ENCODE measurements at regions not wholly inside any gene's neighbourhood (a gene's known extent, or its start where the extent isn't known, plus 50 kb on each side); places are given as distances from the start of the nearest gene placed in this dataset.

DNA sequence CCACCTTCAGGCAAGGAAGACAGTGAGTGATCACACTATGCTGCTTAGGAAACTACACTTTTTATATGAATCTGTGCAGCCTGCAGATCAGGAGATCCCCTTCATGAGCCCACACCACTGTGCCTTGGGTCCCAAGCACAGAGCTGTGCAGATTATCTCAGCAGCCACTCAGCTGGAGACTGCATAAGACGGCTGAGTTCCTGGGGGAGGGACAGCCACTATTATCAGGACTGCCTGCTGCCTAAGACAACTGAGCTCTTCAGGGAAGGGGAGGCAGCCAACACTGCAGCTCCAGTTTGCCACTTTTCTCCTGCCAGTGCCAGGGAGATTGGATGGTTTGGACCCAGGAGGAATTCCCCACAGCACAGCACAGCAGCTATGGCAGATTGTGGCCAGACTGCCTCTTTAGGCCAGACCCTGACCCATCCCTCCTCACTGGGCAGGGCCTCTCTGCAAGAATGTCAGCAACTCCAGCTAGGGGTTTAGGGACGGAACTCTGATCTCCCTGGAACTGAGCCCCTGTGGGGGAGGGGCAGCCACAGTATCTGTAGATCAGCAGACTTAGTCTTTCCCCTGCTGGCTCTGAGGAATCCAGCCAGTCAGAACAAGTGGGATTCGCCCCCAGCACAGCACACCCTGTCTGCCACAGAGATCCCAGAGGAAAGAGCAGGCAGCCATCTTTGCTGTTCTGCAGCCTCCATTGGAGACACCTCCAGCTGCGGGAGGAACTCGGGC lies 141.3 kb downstream of the KLHL28 start:
- Histone ChIP-seq H4K20me1 (ENCODE audit: insufficient read depth, low read length) (no peaks in the 10 kb centered on the region), H2AFZ (ENCODE audit: low read length) (no peak overlapping the region), H3K79me2 (ENCODE audit: insufficient read depth, low read length) (no peaks in the 10 kb centered on the region), H3K27ac (ENCODE audit: low read depth, low read length) (no peak overlapping the region), H3K4me1 (ENCODE audit: insufficient read depth, low read length) (no peaks in the 10 kb centered on the region), H3K4me3 (ENCODE audit: insufficient read depth, low read length) (no peak overlapping the region), H3K36me3 (ENCODE audit: insufficient read depth, low read length) (no peaks in the 10 kb centered on the region), H3K9me3 (ENCODE audit: low read depth, low read length) (no peaks in the 10 kb centered on the region), H3K27me3 (ENCODE audit: insufficient read depth, low read length) (no peaks in the 10 kb centered on the region), H3K4me2 (ENCODE audit: insufficient read depth, low read length) (no peak overlapping the region)
- TF ChIP-seq, protein P1, sequence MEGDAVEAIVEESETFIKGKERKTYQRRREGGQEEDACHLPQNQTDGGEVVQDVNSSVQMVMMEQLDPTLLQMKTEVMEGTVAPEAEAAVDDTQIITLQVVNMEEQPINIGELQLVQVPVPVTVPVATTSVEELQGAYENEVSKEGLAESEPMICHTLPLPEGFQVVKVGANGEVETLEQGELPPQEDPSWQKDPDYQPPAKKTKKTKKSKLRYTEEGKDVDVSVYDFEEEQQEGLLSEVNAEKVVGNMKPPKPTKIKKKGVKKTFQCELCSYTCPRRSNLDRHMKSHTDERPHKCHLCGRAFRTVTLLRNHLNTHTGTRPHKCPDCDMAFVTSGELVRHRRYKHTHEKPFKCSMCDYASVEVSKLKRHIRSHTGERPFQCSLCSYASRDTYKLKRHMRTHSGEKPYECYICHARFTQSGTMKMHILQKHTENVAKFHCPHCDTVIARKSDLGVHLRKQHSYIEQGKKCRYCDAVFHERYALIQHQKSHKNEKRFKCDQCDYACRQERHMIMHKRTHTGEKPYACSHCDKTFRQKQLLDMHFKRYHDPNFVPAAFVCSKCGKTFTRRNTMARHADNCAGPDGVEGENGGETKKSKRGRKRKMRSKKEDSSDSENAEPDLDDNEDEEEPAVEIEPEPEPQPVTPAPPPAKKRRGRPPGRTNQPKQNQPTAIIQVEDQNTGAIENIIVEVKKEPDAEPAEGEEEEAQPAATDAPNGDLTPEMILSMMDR (IDR thresholded peaks at IDR 0.05; ENCODE audit: extremely low read depth, low read depth, low read length), result no peak
- DNase-seq (ENCODE audit: insufficient read length, low spot score, missing footprints), result no peak

DNA sequence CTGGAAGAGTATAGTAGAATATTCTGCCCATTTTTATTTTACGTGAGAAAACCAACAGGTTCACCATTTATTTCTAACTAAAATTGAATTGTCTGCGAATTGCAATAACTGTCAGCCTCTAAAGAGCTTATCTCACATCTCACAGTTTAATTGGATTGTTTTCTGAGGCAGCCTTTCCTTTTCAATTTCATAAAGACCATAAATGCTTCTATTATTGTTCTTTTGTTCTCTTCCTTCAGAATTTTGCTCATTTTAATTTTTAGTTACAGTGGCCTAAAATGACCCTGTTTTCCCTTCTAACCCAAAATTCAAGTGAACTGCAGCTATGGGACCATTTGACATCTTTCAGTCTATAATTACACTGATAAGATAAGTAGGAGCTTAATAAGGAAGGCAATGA lies 147.6 kb downstream of the KLHL28 start:
- no peak overlapping the region for H3K4me2 ChIP-seq (ENCODE audit: insufficient read depth, low read length)
- H4K20me1 ChIP-seq (ENCODE audit: insufficient read depth, low read length), result no peaks in the 10 kb centered on the region
- H3K36me3 ChIP-seq (ENCODE audit: insufficient read depth, low read length), result no peaks in the 10 kb centered on the region
- no peaks in the 10 kb centered on the region for H3K79me2 ChIP-seq (ENCODE audit: insufficient read depth, low read length)
- H3K27me3 ChIP-seq (ENCODE audit: insufficient read depth, low read length), result no peaks in the 10 kb centered on the region
- H3K4me3 ChIP-seq (ENCODE audit: insufficient read depth, low read length), result no peak overlapping the region
- H3K9me3 ChIP-seq (ENCODE audit: low read depth, low read length), result no peaks in the 10 kb centered on the region
- H2AFZ ChIP-seq (ENCODE audit: low read length), result no peak overlapping the region
- TF ChIP-seq, protein P1 (IDR thresholded peaks at IDR 0.05; ENCODE audit: extremely low read depth, low read depth, low read length), result no peak
- H3K27ac ChIP-seq (ENCODE audit: low read depth, low read length), result no peak overlapping the region
- no peak for DNase-seq (ENCODE audit: insufficient read length, low spot score, missing footprints)
- no peaks in the 10 kb centered on the region for H3K4me1 ChIP-seq (ENCODE audit: insufficient read depth, low read length)

DNA sequence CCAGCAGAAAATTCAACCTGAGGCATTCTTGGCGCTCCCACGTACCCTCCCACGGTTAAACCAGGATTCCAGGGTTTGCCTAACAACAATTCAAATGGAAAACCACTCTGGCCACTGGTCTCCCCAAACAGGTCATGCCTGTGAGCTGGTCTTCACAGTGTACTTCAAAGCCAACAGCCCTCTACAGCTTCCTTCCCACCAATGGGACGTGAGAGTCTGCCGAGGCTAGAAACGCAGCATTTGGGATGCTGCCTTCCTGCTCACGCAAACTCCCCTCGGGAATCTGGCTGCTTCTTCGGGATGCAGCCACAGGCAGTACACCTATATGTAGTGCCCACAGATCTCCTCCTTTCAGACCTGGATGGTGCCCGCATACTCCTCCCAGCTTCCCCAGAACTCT lies 149.1 kb downstream of the KLHL28 start:
- Histone ChIP-seq H3K27me3 (ENCODE audit: insufficient read depth, low read length) (no peaks in the 10 kb centered on the region), H3K4me3 (ENCODE audit: insufficient read depth, low read length) (no peak overlapping the region), H3K4me1 (ENCODE audit: insufficient read depth, low read length) (no peaks in the 10 kb centered on the region), H3K9me3 (ENCODE audit: low read depth, low read length) (no peaks in the 10 kb centered on the region), H3K79me2 (ENCODE audit: insufficient read depth, low read length) (no peaks in the 10 kb centered on the region), H3K4me2 (ENCODE audit: insufficient read depth, low read length) (no peak overlapping the region), H2AFZ (ENCODE audit: low read length) (no peak overlapping the region), H4K20me1 (ENCODE audit: insufficient read depth, low read length) (no peaks in the 10 kb centered on the region), H3K36me3 (ENCODE audit: insufficient read depth, low read length) (no peaks in the 10 kb centered on the region), H3K27ac (ENCODE audit: low read depth, low read length) (no peak overlapping the region)
- no peak for DNase-seq (ENCODE audit: insufficient read length, low spot score, missing footprints)
- TF ChIP-seq, protein P1 (IDR thresholded peaks at IDR 0.05; ENCODE audit: extremely low read depth, low read depth, low read length), result no peak

DNA sequence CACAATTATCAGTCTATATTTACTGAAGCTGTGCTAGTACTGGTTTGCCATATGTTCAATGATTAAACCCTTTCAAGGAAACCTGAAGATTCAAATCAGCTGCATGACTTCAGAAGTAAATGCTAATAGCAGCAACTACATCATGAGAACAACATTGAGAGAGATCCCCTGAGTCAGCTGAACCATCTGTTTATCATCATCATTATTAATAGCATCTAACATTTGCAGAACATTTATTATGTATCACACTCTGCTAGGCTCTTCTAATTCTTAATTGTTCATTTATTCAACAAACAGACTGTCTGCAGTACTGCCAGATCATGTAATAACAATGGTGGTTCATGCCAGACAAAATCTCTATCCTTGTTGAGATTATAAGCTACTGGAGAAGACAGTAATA lies 157.4 kb downstream of the KLHL28 start:
- Histone ChIP-seq H4K20me1 (ENCODE audit: insufficient read depth, low read length) (no peaks in the 10 kb centered on the region), H3K9me3 (ENCODE audit: low read depth, low read length) (no peaks in the 10 kb centered on the region), H3K79me2 (ENCODE audit: insufficient read depth, low read length) (no peaks in the 10 kb centered on the region), H3K27ac (ENCODE audit: low read depth, low read length) (no peak overlapping the region), H3K4me3 (ENCODE audit: insufficient read depth, low read length) (no peak overlapping the region), H3K36me3 (ENCODE audit: insufficient read depth, low read length) (no peaks in the 10 kb centered on the region), H3K4me1 (ENCODE audit: insufficient read depth, low read length) (no peaks in the 10 kb centered on the region), H2AFZ (ENCODE audit: low read length) (no peak overlapping the region), H3K27me3 (ENCODE audit: insufficient read depth, low read length) (no peaks in the 10 kb centered on the region), H3K4me2 (ENCODE audit: insufficient read depth, low read length) (no peak overlapping the region)
- no peak for DNase-seq (ENCODE audit: insufficient read length, low spot score, missing footprints)
- TF ChIP-seq, protein P1 (IDR thresholded peaks at IDR 0.05; ENCODE audit: extremely low read depth, low read depth, low read length), result no peak

Measured in osteoblast (primary cell).